ENCODE measurements at regions not wholly inside any gene's neighbourhood (a gene's known extent, or its start where the extent isn't known, plus 50 kb on each side); places are given as distances from the start of the nearest gene placed in this dataset.

DNA sequence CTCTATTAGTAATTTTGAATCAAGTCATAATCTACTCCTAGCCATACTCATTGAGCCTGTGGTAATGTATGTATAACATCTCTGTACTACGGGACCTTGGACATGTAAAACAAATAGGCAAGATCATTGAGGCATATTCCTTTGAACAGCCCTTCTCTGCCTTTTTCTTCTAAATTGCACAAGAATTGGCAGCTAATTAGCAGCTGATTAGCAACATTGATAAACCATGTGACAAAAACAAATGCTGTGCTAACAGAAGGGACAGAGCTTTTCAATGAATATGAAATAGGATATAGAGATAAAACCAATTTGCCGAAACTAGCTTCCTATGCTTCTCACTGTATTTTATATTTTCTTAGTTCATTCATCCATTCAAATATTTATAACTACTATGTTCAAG, 1474.2 kb downstream of the FAM181B start:
- ChIA-PET POLR2A (no interaction called here), CTCF (no interaction called here)
- in situ Hi-C loops (cut with HindIII; ENCODE audit: low pct_unique_long_range_greater_than_20kb, low sequenced_read_pairs) (no loop called here), intact Hi-C loops (cut with micrococcal nuclease; ENCODE audit: unreplicated experiment) (no loop called here)
- no peak for ATAC-seq
- Histone ChIP-seq H3K9me3 (ENCODE audit: control insufficient read depth, insufficient read depth, low read depth, low read length) (no peaks in the 10 kb centered on the region), H3K27me3 (ENCODE audit: control insufficient read depth, insufficient read depth, low read length) (no peaks in the 10 kb centered on the region; the same call in 1 of the 2 replicates), H3K4me3 (ENCODE audit: low read depth in 2 of 2, low read length in 2 of 2) (no peak overlapping the region), H3K4me1 (ENCODE audit: control insufficient read depth, insufficient read depth, low read length) (no peaks in the 10 kb centered on the region), H3K27ac (ENCODE audit: low read length) (no peak overlapping the region), H3K36me3 (ENCODE audit: control insufficient read depth, insufficient read depth, low read length) (no peaks in the 10 kb centered on the region)
- no TSS peak for BruUV-seq (replicated peaks)
- TF ChIP-seq SIN3A (IDR thresholded peaks at IDR 0.05; ENCODE audit: borderline replicate concordance, insufficient read depth, low read depth, low read length) (no peak), REST (IDR thresholded peaks at IDR 0.05; ENCODE audit: insufficient read depth in 1 of 2, low read depth in 2 of 2, low read length in 1 of 2) (no peak), TCF7L2 (IDR thresholded peaks at IDR 0.05; ENCODE audit: low read depth, low read length) (no peak), POLR2AphosphoS5 (IDR thresholded peaks at IDR 0.05; ENCODE audit: low read depth, low read length) (no peak)
- TF ChIP-seq, protein P1, sequence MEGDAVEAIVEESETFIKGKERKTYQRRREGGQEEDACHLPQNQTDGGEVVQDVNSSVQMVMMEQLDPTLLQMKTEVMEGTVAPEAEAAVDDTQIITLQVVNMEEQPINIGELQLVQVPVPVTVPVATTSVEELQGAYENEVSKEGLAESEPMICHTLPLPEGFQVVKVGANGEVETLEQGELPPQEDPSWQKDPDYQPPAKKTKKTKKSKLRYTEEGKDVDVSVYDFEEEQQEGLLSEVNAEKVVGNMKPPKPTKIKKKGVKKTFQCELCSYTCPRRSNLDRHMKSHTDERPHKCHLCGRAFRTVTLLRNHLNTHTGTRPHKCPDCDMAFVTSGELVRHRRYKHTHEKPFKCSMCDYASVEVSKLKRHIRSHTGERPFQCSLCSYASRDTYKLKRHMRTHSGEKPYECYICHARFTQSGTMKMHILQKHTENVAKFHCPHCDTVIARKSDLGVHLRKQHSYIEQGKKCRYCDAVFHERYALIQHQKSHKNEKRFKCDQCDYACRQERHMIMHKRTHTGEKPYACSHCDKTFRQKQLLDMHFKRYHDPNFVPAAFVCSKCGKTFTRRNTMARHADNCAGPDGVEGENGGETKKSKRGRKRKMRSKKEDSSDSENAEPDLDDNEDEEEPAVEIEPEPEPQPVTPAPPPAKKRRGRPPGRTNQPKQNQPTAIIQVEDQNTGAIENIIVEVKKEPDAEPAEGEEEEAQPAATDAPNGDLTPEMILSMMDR (IDR thresholded peaks at IDR 0.05), result no peak
- DNase-seq (ENCODE audit: low read depth, low spot score), result no peak

DNA sequence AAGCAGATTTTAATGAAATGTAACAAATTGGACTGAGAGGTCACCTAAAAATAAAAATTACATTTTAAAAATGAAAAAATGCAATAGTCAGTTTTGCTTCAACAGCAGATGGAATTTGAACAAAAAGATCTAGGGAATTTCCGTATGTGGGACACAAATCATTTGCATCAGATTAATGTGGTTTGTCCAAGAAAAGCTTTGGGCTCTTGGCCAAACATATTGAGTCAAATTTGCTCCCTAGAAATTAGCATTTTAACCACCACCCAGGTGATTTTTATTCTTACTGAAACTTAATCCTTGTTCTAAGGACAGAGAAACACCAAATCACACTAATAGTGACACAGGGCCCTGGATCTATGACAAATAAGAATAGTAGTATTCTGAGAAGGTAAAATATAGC, 1477.8 kb downstream of the FAM181B start:
- intact Hi-C loops (cut with micrococcal nuclease; ENCODE audit: unreplicated experiment), result no loop called here
- CTCF ChIA-PET, result no interaction called here
- TF ChIP-seq POLR2AphosphoS5 (IDR thresholded peaks at IDR 0.05; ENCODE audit: low read depth, low read length) (no peak), TCF7L2 (IDR thresholded peaks at IDR 0.05; ENCODE audit: low read depth, low read length) (no peak), SIN3A (IDR thresholded peaks at IDR 0.05; ENCODE audit: borderline replicate concordance, insufficient read depth, low read depth, low read length) (no peak), REST (IDR thresholded peaks at IDR 0.05; ENCODE audit: insufficient read depth in 1 of 2, low read depth in 2 of 2, low read length in 1 of 2) (no peak)
- TF ChIP-seq, protein P1 (IDR thresholded peaks at IDR 0.05), result no peak
- H3K4me3 ChIP-seq (ENCODE audit: low read depth in 2 of 2, low read length in 2 of 2), result no peak overlapping the region
- no peaks in the 10 kb centered on the region for H3K9me3 ChIP-seq (ENCODE audit: control insufficient read depth, insufficient read depth, low read depth, low read length)
- BruUV-seq (replicated peaks), result no TSS peak
- POLR2A ChIA-PET, result no interaction called here
- DNase-seq (ENCODE audit: low read depth, low spot score) (no peak), ATAC-seq (no peak)
- in situ Hi-C loops (cut with HindIII; ENCODE audit: low pct_unique_long_range_greater_than_20kb, low sequenced_read_pairs), result no loop called here
- no peak overlapping the region for H3K27ac ChIP-seq (ENCODE audit: low read length)
- H3K4me1 ChIP-seq (ENCODE audit: control insufficient read depth, insufficient read depth, low read length), result no peaks in the 10 kb centered on the region
- H3K27me3 ChIP-seq (ENCODE audit: control insufficient read depth, insufficient read depth, low read length), result no peaks in the 10 kb centered on the region
- H3K36me3 ChIP-seq (ENCODE audit: control insufficient read depth, insufficient read depth, low read length), result no peaks in the 10 kb centered on the region

Data from Panc1 (cell line).